Gastroesophageal sphincter (tissue), 3 donors: ENCODE measurements at regions not wholly inside any gene's neighbourhood (a gene's known extent, or its start where the extent isn't known, plus 50 kb on each side); places are given as distances from the start of the nearest gene placed in this dataset.

ENCODE experiments used
- CTCF ChIP-seq, 4 experiments: fragments of 200-600 bp in 2 of 4; fragments of 450-650 bp in 2 of 4; sonication (generic) in 1 of 4; IDR thresholded peaks; one replicate each; pipeline ENCODE4 v1.5.1; 2017 to 2019; ENCODE audit warnings: antibody characterized with exemption in 4 of 4, mild to moderate bottlenecking in 2 of 4, moderate library complexity in 2 of 4
- EP300 ChIP-seq: sonication (generic); formaldehyde crosslinking; IDR thresholded peaks from one replicate; pipeline ENCODE4 v1.6.1; 2017; ENCODE audit warnings: antibody characterized with exemption, mild to moderate bottlenecking
- POLR2AphosphoS5 ChIP-seq: sonication (generic); formaldehyde crosslinking; IDR thresholded peaks from one replicate; pipeline ENCODE4 v1.6.1; 2017; ENCODE audit warnings: antibody characterized with exemption

- TF ChIP-seq POLR2AphosphoS5 (peak; percentile 3), CTCF (IDR thresholded peaks at IDR 0.05) (no peak), EP300 (no peak)
Measured at GRCh38 chr9:107711542-107711941, 222.0 kb upstream of the KLF4 start.
